Fibroblast of lung (primary cell): ENCODE measurements at regions not wholly inside any gene's neighbourhood (a gene's known extent, or its start where the extent isn't known, plus 50 kb on each side); places are given as distances from the start of the nearest gene placed in this dataset.

Source experiments
- EZH2 ChIP-seq: IDR thresholded peaks from 2 replicates; pipeline ENCODE4 v1.5.1; 2012; ENCODE audit warnings: low read length, control low read depth, mild to moderate bottlenecking; ENCODE audit errors: missing control alignments
- TF ChIP-seq, protein P1 (sequence below), 2 donors: IDR thresholded peaks in 1 of 2; conservative IDR thresholded peaks in 1 of 2; 1 replicate in 1 of 2; 2 replicates in 1 of 2; pipeline ENCODE4 v1.5.1; 2011 to 2012; ENCODE audit warnings: low read length in 2 of 2, control low read depth in 1 of 2, inconsistent platforms in 1 of 2, low read depth in 1 of 2, mild to moderate bottlenecking in 1 of 2

- no peak for TF ChIP-seq EZH2
- TF ChIP-seq, protein P1, sequence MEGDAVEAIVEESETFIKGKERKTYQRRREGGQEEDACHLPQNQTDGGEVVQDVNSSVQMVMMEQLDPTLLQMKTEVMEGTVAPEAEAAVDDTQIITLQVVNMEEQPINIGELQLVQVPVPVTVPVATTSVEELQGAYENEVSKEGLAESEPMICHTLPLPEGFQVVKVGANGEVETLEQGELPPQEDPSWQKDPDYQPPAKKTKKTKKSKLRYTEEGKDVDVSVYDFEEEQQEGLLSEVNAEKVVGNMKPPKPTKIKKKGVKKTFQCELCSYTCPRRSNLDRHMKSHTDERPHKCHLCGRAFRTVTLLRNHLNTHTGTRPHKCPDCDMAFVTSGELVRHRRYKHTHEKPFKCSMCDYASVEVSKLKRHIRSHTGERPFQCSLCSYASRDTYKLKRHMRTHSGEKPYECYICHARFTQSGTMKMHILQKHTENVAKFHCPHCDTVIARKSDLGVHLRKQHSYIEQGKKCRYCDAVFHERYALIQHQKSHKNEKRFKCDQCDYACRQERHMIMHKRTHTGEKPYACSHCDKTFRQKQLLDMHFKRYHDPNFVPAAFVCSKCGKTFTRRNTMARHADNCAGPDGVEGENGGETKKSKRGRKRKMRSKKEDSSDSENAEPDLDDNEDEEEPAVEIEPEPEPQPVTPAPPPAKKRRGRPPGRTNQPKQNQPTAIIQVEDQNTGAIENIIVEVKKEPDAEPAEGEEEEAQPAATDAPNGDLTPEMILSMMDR (conservative IDR thresholded peaks at IDR 0.05 in 1 of 2, IDR thresholded peaks at IDR 0.05 in 1 of 2; ENCODE audit: low read depth in 1 of 2, low read length in 2 of 2): no peak
Measured at GRCh38 chr5:5063533-5063953, 76.6 kb upstream of the ADAMTS16 start.
